GM10248 (cell line): ENCODE measurements at regions not wholly inside any gene's neighbourhood (a gene's known extent, or its start where the extent isn't known, plus 50 kb on each side); places are given as distances from the start of the nearest gene placed in this dataset.

ENCODE experiments used
- CTCF ChIA-PET: fragments of 300-600 bp; sonication (Branson Sonifier 250); formaldehyde crosslinking; extraction: SDS; loops from one replicate; lab custom pipeline; 2021; ENCODE audit warnings: antibody characterized with exemption; lab: Yijun Ruan, JAX
- POLR2A ChIA-PET: fragments of 350-650 bp; sonication (Branson Sonifier 250); formaldehyde crosslinking; extraction: SDS; loops from one replicate; lab custom pipeline; 2020; ENCODE audit warnings: antibody characterized with exemption; lab: Yijun Ruan, JAX
- DNase-seq: peaks from one replicate; pipeline ENCODE4 v3.0.0; 2012; ENCODE audit errors: extremely low spot score
- CTCF ChIP-seq: IDR thresholded peaks from 2 replicates; pipeline ENCODE4 v1.5.1; 2012; ENCODE audit warnings: mild to moderate bottlenecking, low read depth; ENCODE audit errors: extremely low read depth, missing control alignments, control extremely low read depth

DNA sequence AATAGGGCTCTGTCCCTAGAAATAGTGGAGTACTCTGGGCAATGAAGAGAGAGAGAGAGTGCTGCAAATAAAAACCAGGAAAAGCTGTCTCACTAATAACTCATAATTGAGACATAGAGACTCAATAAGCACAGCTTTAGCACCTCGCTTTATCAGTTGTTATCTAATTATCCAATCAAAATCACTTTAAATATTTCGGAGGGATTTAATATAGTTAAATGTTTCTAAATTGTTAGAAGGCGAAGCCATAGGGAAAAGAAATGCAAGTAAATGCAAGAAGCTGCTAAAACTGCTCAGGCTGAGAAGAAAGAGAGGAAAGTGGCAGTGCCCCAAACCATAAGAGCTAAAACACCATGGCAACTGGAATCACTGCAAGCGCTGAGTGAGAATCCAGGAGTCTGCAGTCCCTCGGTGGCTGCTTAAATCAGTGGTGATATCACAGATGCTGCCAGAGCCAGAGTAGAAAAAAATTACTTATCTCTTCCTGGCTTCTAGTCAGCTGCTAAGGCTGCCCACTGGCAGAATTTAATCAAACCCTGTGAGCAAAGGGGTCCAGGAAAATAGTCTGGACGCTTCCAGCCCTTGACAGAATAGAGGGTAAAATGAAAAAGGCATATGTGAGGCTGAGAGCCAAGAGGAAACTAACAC is 150.4 kb upstream of the CHRM2 start:
- POLR2A ChIA-PET = no interaction called here
- DNase-seq = no peak
- CTCF ChIA-PET = no interaction called here
- no peak for TF ChIP-seq CTCF

- CTCF ChIA-PET = no interaction called here
- POLR2A ChIA-PET = no interaction called here
- no peak for TF ChIP-seq CTCF
- no peak for DNase-seq
Observed at GRCh38 chr7:136714062-136714461, 154.4 kb upstream of the CHRM2 start.

- ChIA-PET POLR2A (no interaction called here), CTCF (no interaction called here)
- TF ChIP-seq CTCF = no peak
- DNase-seq = no peak
Observed at GRCh38 chr7:136710751-136711150, 157.7 kb upstream of the CHRM2 start.

DNA sequence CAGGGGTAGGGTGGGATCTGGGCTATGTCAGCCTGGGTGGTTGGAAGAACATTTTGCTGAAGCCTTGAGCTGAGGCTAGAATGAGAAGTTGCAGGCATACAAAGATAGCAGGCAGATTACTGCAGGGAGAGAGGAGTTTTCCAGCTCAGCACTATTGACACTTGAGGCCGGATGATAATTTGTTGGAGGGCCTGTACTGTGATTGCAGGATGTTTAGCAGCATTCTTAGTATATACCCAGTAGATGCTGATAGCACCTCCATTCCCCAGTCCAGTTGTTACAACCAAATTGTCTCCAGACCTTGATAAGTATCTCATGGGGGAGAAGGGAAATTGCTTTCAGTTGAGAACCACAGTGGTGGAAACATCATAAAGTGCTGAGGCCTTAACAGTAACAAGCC is 158.6 kb upstream of the CHRM2 start:
- POLR2A ChIA-PET = no interaction called here

DNA sequence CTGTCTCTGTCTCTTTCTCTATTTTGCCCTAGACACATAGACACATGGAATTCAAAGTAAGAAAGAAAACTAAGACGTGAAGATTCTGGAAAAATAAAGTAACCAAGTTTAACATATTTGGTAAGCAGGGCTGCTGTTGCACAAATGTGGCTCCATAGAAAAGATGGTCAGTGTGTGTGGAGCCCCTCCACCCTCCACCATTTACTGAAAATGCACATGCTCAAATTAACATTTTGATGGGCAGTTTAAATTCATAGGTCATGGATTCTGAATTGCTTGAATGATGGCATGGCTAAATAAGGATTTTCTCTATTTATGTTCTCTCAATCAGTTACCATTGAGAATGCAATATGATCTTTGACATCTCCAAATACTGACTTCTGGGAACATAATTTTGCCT is 165.5 kb upstream of the CHRM2 start:
- TF ChIP-seq CTCF = no peak
- ChIA-PET POLR2A (no interaction called here), CTCF (no interaction called here)
- no peak for DNase-seq

More for the DNA sequence above, 158.6 kb upstream of the CHRM2 start:
- DNase-seq = no peak
- no peak for TF ChIP-seq CTCF
- CTCF ChIA-PET = interaction anchor here (1.1 kb wide), 1 partner anchor 302 kb away, joined by 3 read pairs; no protein-coding TSS in a partner anchor

DNA sequence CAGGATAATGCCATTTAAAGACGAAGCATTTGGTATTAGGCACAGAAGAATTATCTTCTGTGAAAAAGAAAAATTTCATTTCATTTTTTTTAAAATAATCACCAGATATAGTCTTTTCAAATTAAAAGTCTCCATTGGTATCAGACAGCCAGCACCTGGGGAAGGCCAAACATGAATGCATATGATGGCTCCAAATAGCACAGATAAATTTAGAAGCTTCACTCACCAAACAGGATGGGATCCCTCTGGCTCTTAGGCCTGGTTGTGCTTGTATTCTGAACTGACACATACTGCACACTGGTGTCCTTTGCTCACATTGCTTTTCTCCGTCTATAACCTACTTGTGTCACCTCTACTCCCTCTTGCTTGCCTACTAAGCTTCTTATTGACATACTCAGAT is 169.5 kb upstream of the CHRM2 start:
- no peak for TF ChIP-seq CTCF

More for the DNA sequence above, 169.5 kb upstream of the CHRM2 start:
- CTCF ChIA-PET = interaction anchor here (1.2 to 1.7 kb wide), 2 partner anchors 12 to 20 kb away, joined by 3 to 8 read pairs; no protein-coding TSS in a partner anchor
- DNase-seq = no peak
- POLR2A ChIA-PET = no interaction called here
